GM21447 (cell line): ENCODE measurements at regions not wholly inside any gene's neighbourhood (a gene's known extent, or its start where the extent isn't known, plus 50 kb on each side); places are given as distances from the start of the nearest gene placed in this dataset.

Source experiments
- ATAC-seq: cut with Tn5 transposase; IDR thresholded peaks from one replicate; pipeline ENCODE4 v1.9.1; 2021; ENCODE audit not compliant: unreplicated experiment

- ATAC-seq = no peak
Observed at GRCh38 chr9:108386032-108386431, 469.8 kb downstream of the ACTL7B start.

DNA sequence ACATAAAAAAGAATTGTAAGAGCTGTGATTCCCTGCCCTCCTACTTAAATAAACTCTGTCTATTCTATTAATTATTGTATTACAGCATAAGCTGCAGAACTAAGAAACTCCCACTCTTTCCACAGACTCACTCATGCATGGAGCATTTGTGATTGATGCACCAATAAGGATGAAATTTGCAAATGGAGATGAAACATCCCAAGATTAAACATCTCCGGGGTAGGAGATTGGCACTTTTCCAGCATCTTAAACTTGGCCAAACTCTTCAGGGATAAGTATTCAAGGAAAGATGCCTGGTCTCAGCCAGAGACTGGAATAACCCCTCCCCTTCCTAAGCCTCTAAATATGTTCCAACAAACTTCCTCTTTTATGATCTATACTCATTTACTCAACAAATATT, 472.0 kb downstream of the ACTL7B start:
- no peak for ATAC-seq

DNA sequence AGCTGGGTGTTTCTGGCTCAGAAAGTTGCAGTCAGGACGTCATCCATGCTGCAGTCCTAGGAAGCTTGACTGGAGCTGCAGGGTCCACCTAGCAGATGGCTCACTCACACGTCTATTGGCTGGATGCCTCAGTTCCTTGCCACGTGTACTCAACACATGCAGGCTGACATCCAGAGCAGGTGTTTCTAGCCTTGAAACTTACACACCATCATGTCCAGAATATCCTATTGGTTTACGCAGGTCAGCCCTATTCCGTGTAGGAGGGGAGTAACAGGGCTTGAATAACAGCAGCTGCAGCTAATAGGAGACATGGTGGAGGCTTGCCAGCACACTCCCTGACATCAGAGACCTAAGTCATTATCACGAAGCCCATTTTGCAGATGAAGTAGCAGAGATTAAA, 473.5 kb downstream of the ACTL7B start:
- no peak for ATAC-seq

- no peak for ATAC-seq
Observed at GRCh38 chr9:108377881-108378280, 477.9 kb downstream of the ACTL7B start.

DNA sequence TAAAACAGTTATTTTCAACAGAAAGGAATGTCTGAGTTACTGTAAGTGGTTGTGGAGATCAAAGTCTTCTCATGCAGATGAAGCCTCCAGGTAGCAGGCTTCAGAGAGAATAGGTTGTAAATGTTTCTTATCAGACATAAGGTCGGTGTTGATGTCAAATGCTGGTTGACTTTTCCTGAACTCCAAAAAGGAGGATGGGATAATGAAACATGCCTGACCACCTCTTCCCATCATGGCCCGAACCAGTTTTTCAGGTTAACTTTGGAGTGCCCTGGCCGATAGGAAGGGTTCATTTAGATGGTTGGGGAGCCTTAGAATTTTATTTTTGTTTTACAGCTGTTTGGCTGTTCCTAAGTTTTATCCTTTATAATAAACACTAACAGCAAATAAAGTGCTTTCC, 478.4 kb downstream of the ACTL7B start:
- ATAC-seq = no peak

DNA sequence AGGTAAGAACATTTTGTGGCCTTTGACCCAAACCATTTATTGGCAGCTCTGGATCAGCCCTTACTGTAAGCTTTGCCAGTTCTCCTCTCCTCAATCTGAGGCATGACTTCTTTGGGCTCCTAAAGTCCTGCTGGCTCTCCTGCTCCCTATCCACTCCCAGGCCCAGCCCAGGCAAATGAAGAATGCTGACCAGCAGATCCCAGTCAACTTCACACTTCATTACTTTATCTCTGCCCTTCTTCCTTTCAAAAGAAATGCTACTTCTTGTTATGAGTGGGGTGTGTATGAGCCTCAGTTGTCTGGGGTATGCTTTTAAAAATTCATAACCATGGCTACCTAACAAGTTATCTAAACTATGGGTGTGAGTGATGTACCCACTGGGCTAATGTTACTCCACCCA, 479.6 kb downstream of the ACTL7B start:
- no peak for ATAC-seq

DNA sequence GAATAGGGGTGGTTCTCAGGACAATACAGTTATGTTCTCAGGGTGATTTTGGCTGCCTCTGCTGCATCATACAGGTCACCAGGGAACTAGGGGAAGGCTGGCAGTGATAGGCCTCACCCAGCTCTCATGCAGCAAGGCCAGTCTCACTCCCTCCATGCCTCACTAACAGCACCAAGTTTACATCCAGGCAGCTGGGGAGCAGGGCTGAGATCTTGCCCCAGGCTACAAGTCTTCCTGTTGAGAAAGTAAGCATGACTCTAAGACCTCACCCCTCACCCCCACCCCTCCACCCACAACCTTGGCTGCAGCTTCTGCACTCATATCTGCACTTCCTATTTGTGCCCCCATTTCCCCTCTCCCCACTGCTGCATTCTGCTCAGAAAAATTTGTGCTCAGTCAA, 481.2 kb downstream of the ACTL7B start:
- no peak for ATAC-seq

- ATAC-seq = no peak
Observed at GRCh38 chr9:108367188-108367587, 488.6 kb downstream of the ACTL7B start.

GRCh38 chr9:108363311-108363710, 492.5 kb downstream of the ACTL7B start:
- ATAC-seq = no peak

GRCh38 chr9:108360304-108360703, 495.5 kb downstream of the ACTL7B start:
- ATAC-seq = no peak

GRCh38 chr9:108356806-108357205, 499.0 kb downstream of the ACTL7B start:
- no peak for ATAC-seq

- no peak for ATAC-seq
Observed at GRCh38 chr9:108351571-108351970, 504.2 kb downstream of the ACTL7B start.

- ATAC-seq = no peak
Observed at GRCh38 chr9:108347463-108348188, 508.2 kb downstream of the ACTL7B start.

- ATAC-seq = no peak
Observed at GRCh38 chr9:108345826-108346225, 510.0 kb downstream of the ACTL7B start.

DNA sequence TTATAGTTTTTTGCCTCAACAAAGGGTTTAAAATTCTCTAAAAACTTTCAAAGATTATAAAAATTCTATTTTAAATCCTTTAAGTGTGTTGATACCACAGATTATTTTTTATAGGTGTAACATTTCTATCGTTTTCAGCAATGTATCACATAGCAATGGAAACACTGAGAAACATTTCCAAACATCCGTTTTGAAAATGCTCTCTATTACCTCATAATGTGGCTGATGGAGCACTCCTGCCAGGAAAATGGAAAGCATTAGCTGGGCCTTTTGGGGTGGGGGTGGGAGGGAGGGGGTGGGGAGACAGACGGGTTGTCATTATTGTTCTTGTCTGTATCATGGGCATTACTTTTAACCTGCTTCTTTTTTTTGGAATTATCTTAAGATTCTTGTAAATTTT, 516.5 kb downstream of the ACTL7B start:
- no peak for ATAC-seq

GRCh38 chr9:108336575-108336974, 519.2 kb downstream of the ACTL7B start:
- ATAC-seq = no peak

GRCh38 chr9:108333530-108333983, 522.2 kb downstream of the ACTL7B start:
- no peak for ATAC-seq

GRCh38 chr9:108331596-108331995, 524.2 kb downstream of the ACTL7B start:
- ATAC-seq = no peak

DNA sequence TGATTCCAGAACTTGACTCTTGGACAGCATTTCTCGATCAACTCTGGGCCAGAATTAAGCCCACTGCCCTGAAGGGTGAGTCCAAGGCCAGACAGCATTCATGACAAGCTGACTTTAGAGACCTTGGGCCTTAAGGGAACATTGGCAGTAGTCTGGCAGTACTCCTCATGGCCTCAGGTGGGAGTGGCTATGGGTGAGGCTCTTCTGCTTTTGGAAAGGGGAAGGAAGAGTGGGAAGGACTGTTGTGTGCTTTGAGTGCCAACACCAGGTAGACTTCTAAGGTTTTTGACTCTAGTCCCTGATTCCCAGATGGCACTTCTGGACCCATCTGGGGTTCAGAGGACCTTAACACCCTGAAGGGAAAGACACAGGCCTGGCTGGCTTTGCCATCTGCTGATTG, 530.4 kb downstream of the ACTL7B start:
- no peak for ATAC-seq

DNA sequence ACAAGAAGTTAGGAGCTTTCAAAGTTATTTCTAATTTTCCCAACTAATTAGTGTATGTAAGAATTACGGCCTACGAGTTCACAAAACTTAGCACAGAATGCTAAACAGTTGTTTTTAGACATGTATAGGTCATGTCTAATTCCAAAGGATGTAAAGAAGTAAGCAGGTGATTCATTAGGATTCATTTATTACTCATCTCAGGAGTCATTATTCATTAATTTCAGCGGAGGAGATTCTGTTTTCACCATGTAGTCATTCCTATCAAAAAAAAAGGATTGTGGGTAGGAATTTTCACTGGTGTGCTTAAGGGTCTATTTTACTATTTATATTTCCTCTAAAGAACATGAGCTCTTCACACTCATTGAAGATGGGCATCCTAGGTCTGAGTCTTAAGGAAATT, 532.2 kb downstream of the ACTL7B start:
- no peak for ATAC-seq

DNA sequence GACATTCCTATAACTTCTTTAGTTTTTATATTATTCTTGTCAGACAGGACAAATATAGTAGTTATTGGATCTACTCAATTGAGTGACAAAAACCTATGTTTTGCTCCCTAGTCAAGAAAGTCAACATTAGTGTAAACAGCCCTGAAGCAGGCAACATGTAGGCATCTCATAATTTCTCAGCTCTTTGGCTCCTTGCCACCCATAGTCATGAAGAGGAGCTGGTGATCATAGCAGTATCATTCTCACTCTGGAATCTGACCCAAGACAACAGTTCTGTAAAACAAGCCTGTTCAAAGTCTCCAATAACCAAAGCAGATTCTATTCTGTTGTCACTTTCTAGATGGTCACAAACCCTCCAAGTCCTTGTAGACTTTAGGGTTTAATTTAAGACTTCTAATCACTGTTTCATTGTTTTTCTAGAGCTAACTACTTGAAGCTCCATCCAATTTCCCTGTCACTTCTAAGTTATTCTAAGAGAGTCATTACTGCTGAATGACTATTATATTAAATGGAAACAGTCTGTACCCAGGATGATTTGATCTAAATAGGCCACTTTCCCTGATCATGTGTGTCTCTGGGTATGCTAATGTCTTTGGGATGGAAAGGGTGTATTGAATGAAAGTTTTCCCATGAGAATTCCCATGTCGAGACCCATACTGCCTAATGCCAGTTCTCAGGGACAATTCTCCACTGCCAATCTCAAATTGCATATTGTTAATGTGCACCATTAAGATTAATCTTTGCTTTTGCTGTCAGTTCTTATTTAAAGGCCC, 533.3 kb downstream of the ACTL7B start:
- no peak for ATAC-seq

GRCh38 chr9:108316630-108317029, 539.2 kb downstream of the ACTL7B start:
- ATAC-seq = no peak
